ENCODE measurements at regions not wholly inside any gene's neighbourhood (a gene's known extent, or its start where the extent isn't known, plus 50 kb on each side); places are given as distances from the start of the nearest gene placed in this dataset.

GRCh38 chr3:31048143-31048542 is 153.7 kb upstream of the GADL1 start:
- TF ChIP-seq ELF1 (IDR thresholded peaks at IDR 0.05; ENCODE audit: borderline replicate concordance, low read depth) (no peak), POLR2A (IDR thresholded peaks at IDR 0.05; ENCODE audit: borderline replicate concordance, extremely low read depth, insufficient read depth, insufficient read length) (no peak), SP1 (IDR thresholded peaks at IDR 0.05; ENCODE audit: low read depth) (no peak)

Data from HCT116 (cell line).